Esophagus muscularis mucosa (tissue), 4 donors: ENCODE measurements at regions not wholly inside any gene's neighbourhood (a gene's known extent, or its start where the extent isn't known, plus 50 kb on each side); places are given as distances from the start of the nearest gene placed in this dataset.
A peak's percentile ranks its signal among the peaks of the same experiment; 100 is the strongest.
"Not testable (repeated sequence)": the region's sequence is repeated elsewhere in the genome, so short reads cannot be mapped to it uniquely, and the experiment has no call there.

ENCODE experiments used
- DNase-seq: peaks from one replicate; pipeline ENCODE4 v3.0.0-alpha.2; 2017; ENCODE audit errors: extremely low spot score
- H3K27ac ChIP-seq, 4 donors: fragments of 200-600 bp; sonication (generic); replicated peaks in 1 of 4; 1 replicate in 3 of 4; 2 replicates in 1 of 4; pipeline ENCODE4 v1.5.1; 2016 to 2019; ENCODE audit warnings: mild to moderate bottlenecking in 1 of 4
- H3K27me3 ChIP-seq, 4 donors: fragments of 200-600 bp; sonication (generic); one replicate each; pipeline versions ENCODE4 v1.5.1 to v1.6.0; 2016 to 2019
- H3K36me3 ChIP-seq, 4 donors: fragments of 200-600 bp; sonication (generic); one replicate each; pipeline ENCODE4 v1.5.1; 2016 to 2019
- H3K4me1 ChIP-seq, 4 donors: fragments of 200-600 bp; sonication (generic); one replicate each; pipeline ENCODE4 v1.5.1; 2016 to 2019
- H3K4me3 ChIP-seq, 4 donors: fragments of 200-600 bp; sonication (generic); 1 replicate in 2 of 4; 2 replicates in 2 of 4; pipeline ENCODE4 v1.5.1; 2016 to 2019; ENCODE audit warnings: mild to moderate bottlenecking in 4 of 4, moderate library complexity in 1 of 4
- H3K9me3 ChIP-seq, 4 donors: fragments of 200-600 bp; sonication (generic); 1 replicate in 3 of 4; 2 replicates in 1 of 4; pipeline ENCODE4 v1.5.1; 2016 to 2019
- EP300 ChIP-seq: sonication (generic); formaldehyde crosslinking; IDR thresholded peaks from one replicate; pipeline ENCODE4 v1.6.1; 2017; ENCODE audit warnings: antibody characterized with exemption
- POLR2A ChIP-seq: fragments of 450-650 bp; IDR thresholded peaks from one replicate; pipeline ENCODE4 v1.6.1; 2017; ENCODE audit warnings: antibody characterized with exemption, moderate library complexity, mild to moderate bottlenecking, low read depth
- POLR2AphosphoS5 ChIP-seq, 2 donors: sonication (generic); formaldehyde crosslinking; IDR thresholded peaks; one replicate each; pipeline ENCODE4 v1.6.1; 2017; ENCODE audit warnings: antibody characterized with exemption in 2 of 2
- WGBS: methylation state at CpG from one replicate; pipeline ENCODE4 v1.1.5; 2018; 5-methylcytosine and 5-hydroxymethylcytosine counted together
- intact Hi-C: fragments of 100-400 bp; cut with DNase I; formaldehyde crosslinking; loops from one replicate; pipeline ENCODE4 v1.15.1; 2023
- TF ChIP-seq, protein P1 (sequence below), 3 experiments: fragments of 200-600 bp in 2 of 3; fragments of 450-650 bp in 1 of 3; sonication (generic) in 2 of 3; IDR thresholded peaks; one replicate each; pipeline ENCODE4 v1.5.1; 2017 to 2019; ENCODE audit warnings: antibody characterized with exemption in 3 of 3, mild to moderate bottlenecking in 2 of 3, moderate library complexity in 1 of 3

DNA sequence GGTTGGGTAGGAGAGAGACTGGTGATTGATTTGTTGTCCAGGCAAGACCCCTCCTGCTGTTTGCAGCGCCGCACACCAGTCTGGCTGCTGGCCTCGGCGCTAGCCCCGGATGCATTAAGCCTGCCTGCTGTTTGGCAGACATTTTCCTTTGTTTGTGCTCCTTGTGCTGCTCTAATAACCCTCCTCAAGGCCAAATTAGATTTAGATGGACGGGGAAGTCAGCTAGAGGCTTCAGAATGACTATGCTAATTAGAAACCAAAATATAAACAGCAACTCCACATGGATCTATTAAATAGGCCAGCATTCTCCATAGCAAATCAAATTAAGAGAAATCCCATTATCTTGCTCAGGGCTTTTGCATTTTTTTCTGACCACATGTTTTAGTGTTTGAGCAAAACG, 445.2 kb downstream of the SQOR start:
- DNase-seq, result no peak
- no peak overlapping the region for H3K27ac ChIP-seq
- H3K9me3 ChIP-seq, result no peaks in the 10 kb centered on the region
- TF ChIP-seq POLR2AphosphoS5 (IDR thresholded peaks at IDR 0.05) (no peak), POLR2A (no peak), EP300 (no peak)
- TF ChIP-seq, protein P1, sequence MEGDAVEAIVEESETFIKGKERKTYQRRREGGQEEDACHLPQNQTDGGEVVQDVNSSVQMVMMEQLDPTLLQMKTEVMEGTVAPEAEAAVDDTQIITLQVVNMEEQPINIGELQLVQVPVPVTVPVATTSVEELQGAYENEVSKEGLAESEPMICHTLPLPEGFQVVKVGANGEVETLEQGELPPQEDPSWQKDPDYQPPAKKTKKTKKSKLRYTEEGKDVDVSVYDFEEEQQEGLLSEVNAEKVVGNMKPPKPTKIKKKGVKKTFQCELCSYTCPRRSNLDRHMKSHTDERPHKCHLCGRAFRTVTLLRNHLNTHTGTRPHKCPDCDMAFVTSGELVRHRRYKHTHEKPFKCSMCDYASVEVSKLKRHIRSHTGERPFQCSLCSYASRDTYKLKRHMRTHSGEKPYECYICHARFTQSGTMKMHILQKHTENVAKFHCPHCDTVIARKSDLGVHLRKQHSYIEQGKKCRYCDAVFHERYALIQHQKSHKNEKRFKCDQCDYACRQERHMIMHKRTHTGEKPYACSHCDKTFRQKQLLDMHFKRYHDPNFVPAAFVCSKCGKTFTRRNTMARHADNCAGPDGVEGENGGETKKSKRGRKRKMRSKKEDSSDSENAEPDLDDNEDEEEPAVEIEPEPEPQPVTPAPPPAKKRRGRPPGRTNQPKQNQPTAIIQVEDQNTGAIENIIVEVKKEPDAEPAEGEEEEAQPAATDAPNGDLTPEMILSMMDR (IDR thresholded peaks at IDR 0.05), result no peak
- WGBS, result 20% methylated on average over 7 of the region's 7 CpGs
- intact Hi-C loops, result no loop called here
- H3K36me3 ChIP-seq, result no peaks in the 10 kb centered on the region
- H3K4me3 ChIP-seq, result no peak overlapping the region
- peaks cover 0 to 12% (median 9%) of the 10 kb centered on the region in 4 donors for H3K4me1 ChIP-seq
- H3K27me3 ChIP-seq, result no peaks in the 10 kb centered on the region

DNA sequence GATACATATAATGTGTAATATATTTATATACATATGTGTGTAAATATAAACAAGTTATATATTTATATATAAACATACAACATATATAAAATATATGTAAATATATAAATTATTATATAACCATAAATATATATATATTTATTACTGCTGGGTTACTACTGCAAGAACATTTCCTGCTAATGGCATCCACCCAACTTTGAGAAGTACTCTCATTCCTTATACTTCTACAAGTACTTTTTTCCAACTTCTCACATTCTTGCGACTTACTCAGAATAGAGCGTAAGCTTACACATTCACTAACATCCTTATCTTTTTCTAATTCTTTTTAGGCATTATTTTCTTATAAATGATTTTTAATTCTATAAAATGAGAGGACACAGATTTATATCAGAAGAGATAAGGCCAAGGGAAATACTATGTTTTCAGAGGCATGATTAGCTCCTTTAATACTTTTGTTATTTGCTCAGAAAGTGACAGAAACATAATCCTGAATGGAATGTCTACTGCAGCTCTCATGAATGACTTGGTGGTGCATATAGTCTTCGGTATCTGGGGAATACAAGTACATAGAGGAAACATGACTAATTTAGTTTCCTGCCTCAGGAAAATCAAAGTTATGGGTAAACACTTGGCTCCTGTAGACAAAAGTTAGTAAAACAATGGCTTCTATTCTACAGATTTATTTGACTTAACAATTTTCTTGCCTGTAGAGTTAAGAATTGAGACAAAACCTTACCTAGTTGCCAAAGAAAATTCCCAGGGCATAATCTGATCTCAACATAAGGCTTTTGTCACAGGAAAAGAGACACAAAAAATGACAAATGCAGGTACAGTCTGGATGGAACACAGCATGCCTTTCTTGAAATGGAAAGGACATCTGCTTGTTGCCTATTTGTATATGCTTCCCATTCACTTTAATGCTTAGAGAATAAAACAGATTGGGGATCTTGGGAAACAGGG, 453.9 kb downstream of the SQOR start:
- intact Hi-C loops, result no loop called here
- Histone ChIP-seq H3K4me3 (no peak overlapping the region), H3K27me3 (no peaks in the 10 kb centered on the region), H3K27ac (no peak overlapping the region), H3K4me1 (no peaks in the 10 kb centered on the region), H3K36me3 (no peaks in the 10 kb centered on the region), H3K9me3 (no peaks in the 10 kb centered on the region)
- DNase-seq, result no peak
- TF ChIP-seq POLR2A (no peak), EP300 (no peak), POLR2AphosphoS5 (IDR thresholded peaks at IDR 0.05) (no peak)
- TF ChIP-seq, protein P1 (IDR thresholded peaks at IDR 0.05), result no peak
- 86% methylated on average over 3 of the region's 3 CpGs for WGBS

DNA sequence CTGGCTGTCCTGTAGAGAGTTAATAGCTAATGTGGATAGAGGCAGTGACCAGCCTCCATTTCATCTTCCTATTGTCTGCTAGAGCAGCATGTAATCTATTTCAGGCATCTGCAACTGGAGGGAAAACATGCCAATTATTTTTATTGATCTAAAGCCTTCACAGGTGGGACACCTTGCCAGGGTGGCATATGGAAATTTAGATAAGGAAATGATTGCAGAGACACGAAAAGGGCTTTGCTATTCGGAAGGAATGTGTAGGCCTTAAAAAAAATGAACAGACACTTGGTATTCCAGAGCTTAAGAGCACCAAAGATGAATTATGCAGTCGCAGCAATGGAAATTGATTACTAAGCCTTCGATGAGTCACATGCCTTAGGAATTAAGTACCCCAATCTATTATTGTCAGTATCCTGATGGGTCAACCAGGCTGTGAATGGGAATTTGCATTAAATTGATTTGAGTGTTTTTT, 454.7 kb downstream of the SQOR start:
- no peaks in the 10 kb centered on the region for H3K27me3 ChIP-seq
- no peaks in the 10 kb centered on the region for H3K36me3 ChIP-seq
- H3K9me3 ChIP-seq, result no peaks in the 10 kb centered on the region
- no peak overlapping the region for H3K27ac ChIP-seq
- intact Hi-C loops, result no loop called here
- TF ChIP-seq POLR2AphosphoS5 (IDR thresholded peaks at IDR 0.05) (no peak), EP300 (no peak), POLR2A (no peak)
- TF ChIP-seq, protein P1 (IDR thresholded peaks at IDR 0.05), result no peak
- H3K4me3 ChIP-seq, result no peak overlapping the region
- DNase-seq, result no peak
- no peaks in the 10 kb centered on the region for H3K4me1 ChIP-seq
- 63% methylated on average over 4 of the region's 4 CpGs for WGBS

DNA sequence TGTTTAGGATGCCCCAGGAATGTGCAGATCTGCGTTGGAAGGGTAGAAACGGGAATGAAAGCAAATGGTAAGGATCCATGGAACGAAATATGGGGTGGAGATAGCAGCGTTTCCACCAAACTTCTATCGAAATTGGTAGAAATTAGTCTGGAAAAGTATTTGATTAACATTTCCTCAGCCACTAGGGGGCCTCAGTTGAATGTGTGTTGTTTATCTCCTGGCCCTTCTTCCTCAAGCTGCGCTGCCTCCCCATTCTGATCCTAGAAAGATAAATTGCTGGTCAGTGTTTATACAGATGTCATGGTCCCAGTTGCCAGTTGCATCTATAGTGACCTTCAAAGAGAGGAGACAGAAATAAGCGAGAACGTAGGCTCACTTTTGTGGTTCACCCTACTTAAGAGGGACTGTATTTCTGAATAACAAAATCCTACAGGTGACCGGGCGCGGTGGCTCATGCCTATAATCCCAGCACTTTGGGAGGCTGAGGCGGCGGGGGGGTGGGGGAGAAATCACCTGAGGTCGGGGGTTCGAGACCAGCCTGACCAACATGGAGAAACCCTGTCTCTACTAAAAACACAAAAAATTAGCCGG, 457.1 kb downstream of the SQOR start:
- no peak overlapping the region for H3K27ac ChIP-seq
- no peaks in the 10 kb centered on the region for H3K27me3 ChIP-seq
- TF ChIP-seq, protein P1 (IDR thresholded peaks at IDR 0.05), result peak in 1 of 3 experiments; percentile 16
- TF ChIP-seq POLR2AphosphoS5 (IDR thresholded peaks at IDR 0.05), result no peak
- TF ChIP-seq POLR2A, result no peak
- TF ChIP-seq EP300, result no peak
- H3K4me3 ChIP-seq, result no peak overlapping the region
- no peak for DNase-seq
- WGBS, result 71% methylated on average over 16 of the region's 16 CpGs
- no peaks in the 10 kb centered on the region for H3K9me3 ChIP-seq
- H3K4me1 ChIP-seq, result no peaks in the 10 kb centered on the region
- intact Hi-C loops, result no loop called here
- H3K36me3 ChIP-seq, result no peaks in the 10 kb centered on the region

DNA sequence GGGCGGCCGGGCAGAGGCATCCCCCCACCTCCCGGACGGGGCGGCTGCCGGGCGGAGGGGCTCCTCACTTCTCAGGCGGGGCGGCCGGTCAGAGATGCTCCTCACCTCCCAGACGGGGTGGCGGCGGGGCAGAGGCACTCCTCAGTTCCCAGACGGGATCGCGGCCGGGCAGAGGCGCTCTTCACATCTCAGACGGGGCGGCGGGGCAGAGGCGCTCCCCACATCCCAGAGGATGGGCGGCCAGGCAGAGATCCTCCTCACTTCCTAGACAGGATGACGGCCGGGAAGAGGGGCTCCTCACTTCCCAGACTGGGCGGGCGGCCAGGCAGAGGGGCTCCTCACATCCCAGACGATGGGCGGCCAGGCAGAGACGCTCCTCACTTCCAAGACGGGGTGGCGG, 463.2 kb downstream of the SQOR start:
- DNase-seq, H3K36me3 ChIP-seq, H3K27me3 ChIP-seq, H3K27ac ChIP-seq, H3K4me1 ChIP-seq, intact Hi-C loops, H3K9me3 ChIP-seq, H3K4me3 ChIP-seq: not testable (repeated sequence)
- 93% methylated on average over 23 of the region's 32 CpGs for WGBS
